Transverse colon (tissue), 4 donors: ENCODE measurements at regions not wholly inside any gene's neighbourhood (a gene's known extent, or its start where the extent isn't known, plus 50 kb on each side); places are given as distances from the start of the nearest gene placed in this dataset.

Experiments used
- DNase-seq: peaks from one replicate; pipeline ENCODE4 v3.0.0-alpha.2; 2019
- H3K27ac ChIP-seq, 4 donors: fragments of 200-600 bp; sonication (generic); 2 replicates each; pipeline ENCODE4 v1.5.1; 2016 to 2018; ENCODE audit warnings: inconsistent platforms in 4 of 4
- H3K27me3 ChIP-seq: fragments of 200-600 bp; sonication (generic); 2 replicates; pipeline ENCODE4 v1.5.1; 2017; ENCODE audit warnings: inconsistent platforms
- H3K36me3 ChIP-seq, 4 donors: fragments of 200-600 bp; sonication (generic); 2 replicates each; pipeline ENCODE4 v1.5.1; 2017 to 2019; ENCODE audit warnings: inconsistent platforms in 4 of 4
- H3K4me1 ChIP-seq, 4 donors: fragments of 200-600 bp; sonication (generic); 2 replicates each; pipeline ENCODE4 v1.5.1; 2017 to 2020; ENCODE audit warnings: inconsistent platforms in 4 of 4
- H3K4me3 ChIP-seq, 4 donors: fragments of 200-600 bp; sonication (generic); 1 replicate in 1 of 4; 2 replicates in 3 of 4; pipeline versions ENCODE4 v1.5.1 to v1.6.1; 2017 to 2019; ENCODE audit warnings: inconsistent platforms in 4 of 4
- H3K9me3 ChIP-seq, 2 donors: fragments of 200-600 bp; sonication (generic); 2 replicates each; pipeline ENCODE4 v1.5.1; 2017 to 2019; ENCODE audit warnings: inconsistent platforms in 2 of 2
- EP300 ChIP-seq: sonication (generic); formaldehyde crosslinking; IDR thresholded peaks from one replicate; pipeline ENCODE4 v1.6.1; 2017; ENCODE audit warnings: antibody characterized with exemption, low read depth
- POLR2A ChIP-seq: fragments of 450-650 bp; IDR thresholded peaks from one replicate; pipeline ENCODE4 v1.6.1; 2016; ENCODE audit warnings: antibody characterized with exemption, mild to moderate bottlenecking, moderate library complexity
- POLR2AphosphoS5 ChIP-seq, 3 donors: sonication (generic); formaldehyde crosslinking; IDR thresholded peaks; one replicate each; pipeline ENCODE4 v1.6.1; 2016; ENCODE audit warnings: antibody characterized with exemption in 3 of 3
- WGBS, 2 donors: methylation state at CpG; one replicate each; pipeline ENCODE4 v1.1.5; 2018; ENCODE audit warnings: low coverage in 1 of 2; 5-methylcytosine and 5-hydroxymethylcytosine counted together
- in situ Hi-C, 4 donors: fragments of 200-750 bp; cut with MboI; loops; one replicate each; pipeline versions ENCODE4 v1.15.0 to v1.15.1; 2017; ENCODE audit warnings: low sequenced_read_pairs in 3 of 4, low pct_ligation_motif_present in 1 of 4, low pct_unique_long_range_greater_than_20kb in 1 of 4
- intact Hi-C: fragments of 100-400 bp; cut with DNase I; formaldehyde crosslinking; loops from one replicate; pipeline ENCODE4 v1.15.1; 2023; ENCODE audit warnings: low total_unique reads
- TF ChIP-seq, protein P1 (sequence below), 5 experiments: fragments of 200-600 bp in 3 of 5; fragments of 450-650 bp in 2 of 5; sonication (generic) in 3 of 5; IDR thresholded peaks; 1 replicate in 2 of 5; 2 replicates in 3 of 5; pipeline ENCODE4 v1.5.1; 2016 to 2017; ENCODE audit warnings: antibody characterized with exemption in 5 of 5, inconsistent platforms in 3 of 5, mild to moderate bottlenecking in 2 of 5, moderate library complexity in 1 of 5

DNA sequence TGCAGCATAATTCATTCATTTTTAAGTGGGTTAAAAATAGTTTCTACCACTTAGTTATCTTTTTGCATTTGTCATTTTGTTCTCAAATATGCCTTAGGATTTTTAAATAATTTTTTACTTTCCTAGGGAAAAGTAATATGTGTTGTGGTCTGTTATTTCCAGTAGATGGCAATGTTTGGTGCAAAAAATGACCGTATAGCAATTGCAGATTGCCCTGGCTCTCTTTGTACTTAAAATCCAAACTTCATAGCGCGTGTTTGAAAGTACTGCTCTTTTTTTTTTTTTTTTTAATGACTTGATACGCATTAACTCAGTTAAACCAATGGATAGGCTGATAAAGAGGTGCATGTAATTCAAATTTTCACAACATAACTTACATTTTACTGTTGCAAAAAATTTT lies 74.4 kb upstream of the RBMX start:
- no peaks in the 10 kb centered on the region for H3K27me3 ChIP-seq
- no peaks in the 10 kb centered on the region for H3K9me3 ChIP-seq
- H3K36me3 ChIP-seq: no peaks in the 10 kb centered on the region
- no peak overlapping the region for H3K27ac ChIP-seq
- H3K4me3 ChIP-seq: no peak overlapping the region
- no peak for DNase-seq
- no peaks in the 10 kb centered on the region for H3K4me1 ChIP-seq
- WGBS, 2 donors: 5 to 17% methylated on average over 4 of the region's 4 CpGs
- TF ChIP-seq POLR2A: no peak
- TF ChIP-seq, protein P1, sequence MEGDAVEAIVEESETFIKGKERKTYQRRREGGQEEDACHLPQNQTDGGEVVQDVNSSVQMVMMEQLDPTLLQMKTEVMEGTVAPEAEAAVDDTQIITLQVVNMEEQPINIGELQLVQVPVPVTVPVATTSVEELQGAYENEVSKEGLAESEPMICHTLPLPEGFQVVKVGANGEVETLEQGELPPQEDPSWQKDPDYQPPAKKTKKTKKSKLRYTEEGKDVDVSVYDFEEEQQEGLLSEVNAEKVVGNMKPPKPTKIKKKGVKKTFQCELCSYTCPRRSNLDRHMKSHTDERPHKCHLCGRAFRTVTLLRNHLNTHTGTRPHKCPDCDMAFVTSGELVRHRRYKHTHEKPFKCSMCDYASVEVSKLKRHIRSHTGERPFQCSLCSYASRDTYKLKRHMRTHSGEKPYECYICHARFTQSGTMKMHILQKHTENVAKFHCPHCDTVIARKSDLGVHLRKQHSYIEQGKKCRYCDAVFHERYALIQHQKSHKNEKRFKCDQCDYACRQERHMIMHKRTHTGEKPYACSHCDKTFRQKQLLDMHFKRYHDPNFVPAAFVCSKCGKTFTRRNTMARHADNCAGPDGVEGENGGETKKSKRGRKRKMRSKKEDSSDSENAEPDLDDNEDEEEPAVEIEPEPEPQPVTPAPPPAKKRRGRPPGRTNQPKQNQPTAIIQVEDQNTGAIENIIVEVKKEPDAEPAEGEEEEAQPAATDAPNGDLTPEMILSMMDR (IDR thresholded peaks at IDR 0.05): peak in 3 of 5 experiments; percentile 29
- in situ Hi-C loops: loop anchor here in 3 of 4 donors (10.0 to 25.0 kb wide), 3 partner anchors 90 to 107 kb away; no protein-coding TSS in a partner anchor
- intact Hi-C loops: no loop called here

- Histone ChIP-seq H3K27me3 (no peaks in the 10 kb centered on the region), H3K27ac (no peak overlapping the region), H3K4me1 (no peaks in the 10 kb centered on the region), H3K36me3 (no peaks in the 10 kb centered on the region), H3K4me3 (no peak overlapping the region), H3K9me3 (no peaks in the 10 kb centered on the region)
- WGBS, 2 donors: 63% methylated on average over 26 of the region's 26 CpGs; no CpG with 5 or more reads in 1 of the 2 donors
- TF ChIP-seq, protein P1 (IDR thresholded peaks at IDR 0.05): peak; percentile 21 to 49 (median 44)
- no peak for TF ChIP-seq POLR2A
- in situ Hi-C loops (loop anchor here in 3 of 4 donors (10.0 to 25.0 kb wide), 3 partner anchors 91 to 108 kb away; no protein-coding TSS in a partner anchor), intact Hi-C loops (no loop called here)
- peak; percentile 69 for DNase-seq
These were observed 73.6 kb upstream of the RBMX start for GRCh38 chrX:136953867-136954787.

DNA sequence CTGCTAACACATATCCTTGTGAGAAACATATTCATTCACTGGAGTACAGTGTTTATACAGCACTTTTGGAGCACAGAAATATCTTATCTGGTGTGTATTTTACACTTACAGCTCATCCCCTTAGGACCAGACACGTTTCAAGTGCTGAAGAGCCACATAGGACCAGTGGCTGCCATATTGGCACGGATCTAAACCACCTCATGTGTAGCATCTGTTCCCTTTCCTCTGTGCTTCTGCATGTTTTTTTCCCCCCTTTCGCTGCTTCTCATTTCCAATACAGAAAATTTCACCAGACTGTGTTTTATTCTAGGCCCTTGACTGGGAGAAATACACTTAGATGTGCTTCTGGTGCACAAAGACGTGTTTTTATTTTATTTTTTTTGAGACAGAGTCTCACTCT lies 69.7 kb upstream of the RBMX start:
- Histone ChIP-seq H3K9me3 (no peaks in the 10 kb centered on the region), H3K27me3 (no peaks in the 10 kb centered on the region), H3K4me1 (no peaks in the 10 kb centered on the region), H3K4me3 (no peak overlapping the region), H3K27ac (no peak overlapping the region), H3K36me3 (no peaks in the 10 kb centered on the region)
- no peak for TF ChIP-seq POLR2AphosphoS5 (IDR thresholded peaks at IDR 0.05)
- no peak for TF ChIP-seq EP300
- TF ChIP-seq, protein P1 (IDR thresholded peaks at IDR 0.05): no peak
- TF ChIP-seq POLR2A: no peak
- DNase-seq: no peak
- intact Hi-C loops: no loop called here
- 71% methylated on average over 4 of the region's 4 CpGs; no CpG with 5 or more reads in 1 of the 2 donors for WGBS, 2 donors
- in situ Hi-C loops: loop anchor here in 3 of 4 donors (10.0 to 25.0 kb wide), 3 partner anchors 95 to 112 kb away; no protein-coding TSS in a partner anchor

DNA sequence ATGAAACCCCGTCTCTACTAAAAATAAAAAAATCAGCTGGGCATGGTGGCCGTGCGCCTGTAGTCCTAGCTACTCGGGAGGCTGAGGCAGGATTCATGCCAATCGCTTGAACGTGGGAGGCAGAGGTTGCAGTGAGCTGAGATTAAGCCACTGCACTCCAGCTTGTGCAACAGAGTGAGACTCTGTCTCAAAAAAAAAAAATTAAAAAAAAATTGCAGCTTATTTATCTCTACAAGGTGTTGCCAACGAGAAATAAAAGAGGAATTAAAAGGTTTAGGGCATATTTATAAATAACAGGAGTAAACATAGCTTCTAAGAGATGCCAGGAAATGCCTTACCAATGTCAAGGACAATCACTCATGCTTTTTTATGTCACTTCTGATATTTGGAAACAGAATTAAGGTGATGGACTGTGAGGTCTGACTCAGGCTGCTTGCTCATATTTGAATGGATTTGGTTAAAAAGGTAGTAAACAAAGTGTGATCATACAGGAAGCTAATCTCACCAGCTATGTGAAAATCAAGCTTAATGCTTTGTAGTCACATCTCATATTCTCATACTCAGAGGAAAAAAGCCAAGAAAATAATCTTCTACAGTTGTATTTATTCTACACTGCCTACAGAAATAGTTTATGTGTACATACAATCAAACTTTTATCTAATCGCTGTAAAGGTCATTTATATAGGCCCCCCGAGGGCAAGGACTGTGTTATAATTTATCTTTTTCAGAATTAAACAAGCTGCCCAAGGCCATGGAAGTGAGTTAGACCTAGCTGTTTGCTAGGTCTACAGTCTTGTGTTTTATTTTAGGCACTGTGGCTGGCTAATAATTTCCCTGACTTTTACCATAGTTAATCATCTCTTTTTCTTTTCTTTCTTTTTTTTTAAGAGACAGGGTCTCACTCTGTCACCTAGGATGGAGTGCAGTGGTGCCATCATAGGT lies 61.1 kb upstream of the RBMX start:
- WGBS, 2 donors: 78 to 92% methylated on average over 2 to 9 of the region's 9 CpGs
- intact Hi-C loops (no loop called here), in situ Hi-C loops (loop anchor here in 1 of 4 donors (25.0 kb wide), 1 partner anchor 229 kb away; no protein-coding TSS in a partner anchor)
- Histone ChIP-seq H3K27me3 (no peaks in the 10 kb centered on the region), H3K27ac (no peak overlapping the region), H3K9me3 (no peaks in the 10 kb centered on the region), H3K4me1 (no peaks in the 10 kb centered on the region), H3K36me3 (no peaks in the 10 kb centered on the region), H3K4me3 (no peak overlapping the region)
- DNase-seq: no peak
- TF ChIP-seq POLR2AphosphoS5 (IDR thresholded peaks at IDR 0.05) (no peak), POLR2A (no peak)
